K562 (cell line): ENCODE measurements at regions not wholly inside any gene's neighbourhood (a gene's known extent, or its start where the extent isn't known, plus 50 kb on each side); places are given as distances from the start of the nearest gene placed in this dataset.
A peak's percentile ranks its signal among the peaks of the same experiment; 100 is the strongest.
"Not testable (repeated sequence)": the region's sequence is repeated elsewhere in the genome, so short reads cannot be mapped to it uniquely, and the experiment has no call there.

Source experiments
- ARNT ChIP-seq, 2 experiments: fragments of 450-650 bp; IDR thresholded peaks; 2 replicates each; pipeline ENCODE4 v1.6.1; 2016; ENCODE audit warnings: mild to moderate bottlenecking in 1 of 2
- ATF3 ChIP-seq, 2 experiments: fragments of 450-650 bp in 1 of 2; sonication (generic) in 1 of 2; formaldehyde crosslinking in 1 of 2; IDR thresholded peaks in 1 of 2; conservative IDR thresholded peaks in 1 of 2; 2 replicates each; pipeline versions ENCODE4 v1.6.1 to v1.8.1; 2016 to 2023; ENCODE audit warnings: mild to moderate bottlenecking in 2 of 2, moderate library complexity in 2 of 2, inconsistent platforms in 1 of 2, missing genetic modification reagents in 1 of 2
- BCOR ChIP-seq: fragments of 450-650 bp; IDR thresholded peaks from 2 replicates; pipeline ENCODE4 v1.6.1; 2016
- C11orf30 ChIP-seq: fragments of 450-650 bp; IDR thresholded peaks from 2 replicates; pipeline ENCODE4 v1.6.1; 2016; ENCODE audit warnings: low read depth, mild to moderate bottlenecking
- DPF2 ChIP-seq: fragments of 450-650 bp; IDR thresholded peaks from 2 replicates; pipeline ENCODE4 v1.6.1; 2016
- GATA2 ChIP-seq: sonication (generic); formaldehyde crosslinking; IDR thresholded peaks from 2 replicates; pipeline ENCODE4 v1.4.0; 2020; ENCODE audit warnings: mild to moderate bottlenecking, missing genetic modification reagents
- HDAC1 ChIP-seq, 2 experiments: fragments of 450-650 bp; IDR thresholded peaks; 2 replicates each; pipeline ENCODE4 v1.6.1; 2016 to 2017; ENCODE audit warnings: inconsistent platforms in 1 of 2, mild to moderate bottlenecking in 1 of 2, moderate library complexity in 1 of 2
- JUND ChIP-seq, 2 experiments: IDR thresholded peaks; 2 replicates in 1 of 2; 3 replicates in 1 of 2; pipeline ENCODE4 v1.6.1; 2011; ENCODE audit warnings: borderline replicate concordance in 2 of 2, low read depth in 2 of 2, low read length in 2 of 2, improper control_type of control experiment in 1 of 2, missing biosample characterization in 1 of 2, missing genetic modification characterization in 1 of 2, missing genetic modification reagents in 1 of 2
- MAFF ChIP-seq: IDR thresholded peaks from 2 replicates; pipeline ENCODE4 v1.6.1; 2012; ENCODE audit warnings: low read length, improper control_type of control experiment
- NCOA1 ChIP-seq: fragments of 450-650 bp; IDR thresholded peaks from 2 replicates; pipeline ENCODE4 v1.6.1; 2016; ENCODE audit warnings: low read depth
- NFIC ChIP-seq: fragments of 450-650 bp; IDR thresholded peaks from 2 replicates; pipeline ENCODE4 v1.6.1; 2017; ENCODE audit warnings: mild to moderate bottlenecking, inconsistent platforms
- SMAD4 ChIP-seq: fragments of 250-450 bp; sonication (Bioruptor Pico); conservative IDR thresholded peaks from 2 replicates; pipeline ENCODE4 v1.8.0; 2021; ENCODE audit warnings: inconsistent platforms, mild to moderate bottlenecking, moderate library complexity
- SMARCA4 ChIP-seq: fragments of 450-650 bp; IDR thresholded peaks from 2 replicates; pipeline ENCODE4 v1.6.1; 2016
- TEAD1 ChIP-seq, 2 experiments: fragments of 450-650 bp in 1 of 2; sonication (generic) in 1 of 2; formaldehyde crosslinking; IDR thresholded peaks; 2 replicates each; pipeline versions ENCODE4 v1.4.0 to v1.8.0; 2020 to 2022; ENCODE audit warnings: mild to moderate bottlenecking in 2 of 2, missing genetic modification reagents in 1 of 2
- TRIM24 ChIP-seq, 2 experiments: fragments of 450-650 bp; IDR thresholded peaks; 2 replicates each; pipeline ENCODE4 v1.6.1; 2016
- ZEB2 ChIP-seq: fragments of 450-650 bp; IDR thresholded peaks from 2 replicates; pipeline ENCODE4 v1.6.1; 2016
- ZNF586 ChIP-seq: fragments of 450-650 bp; formaldehyde crosslinking; conservative IDR thresholded peaks from 2 replicates; pipeline ENCODE4 v1.4.0; 2020; ENCODE audit warnings: mild to moderate bottlenecking, moderate library complexity
- ZNF644 ChIP-seq: fragments of 200-800 bp; sonication (Bioruptor generic); IDR thresholded peaks from 2 replicates; pipeline ENCODE4 v1.6.1; 2016; ENCODE audit warnings: low read depth, missing genetic modification characterization, missing compliant biosample characterization
- TF ChIP-seq, protein P1 (sequence below), 2 experiments: fragments of 450-650 bp; IDR thresholded peaks; 2 replicates each; pipeline ENCODE4 v1.6.1; 2016; ENCODE audit warnings: mild to moderate bottlenecking in 2 of 2, borderline replicate concordance in 1 of 2, low read depth in 1 of 2, moderate library complexity in 1 of 2

- TF ChIP-seq, protein P1, sequence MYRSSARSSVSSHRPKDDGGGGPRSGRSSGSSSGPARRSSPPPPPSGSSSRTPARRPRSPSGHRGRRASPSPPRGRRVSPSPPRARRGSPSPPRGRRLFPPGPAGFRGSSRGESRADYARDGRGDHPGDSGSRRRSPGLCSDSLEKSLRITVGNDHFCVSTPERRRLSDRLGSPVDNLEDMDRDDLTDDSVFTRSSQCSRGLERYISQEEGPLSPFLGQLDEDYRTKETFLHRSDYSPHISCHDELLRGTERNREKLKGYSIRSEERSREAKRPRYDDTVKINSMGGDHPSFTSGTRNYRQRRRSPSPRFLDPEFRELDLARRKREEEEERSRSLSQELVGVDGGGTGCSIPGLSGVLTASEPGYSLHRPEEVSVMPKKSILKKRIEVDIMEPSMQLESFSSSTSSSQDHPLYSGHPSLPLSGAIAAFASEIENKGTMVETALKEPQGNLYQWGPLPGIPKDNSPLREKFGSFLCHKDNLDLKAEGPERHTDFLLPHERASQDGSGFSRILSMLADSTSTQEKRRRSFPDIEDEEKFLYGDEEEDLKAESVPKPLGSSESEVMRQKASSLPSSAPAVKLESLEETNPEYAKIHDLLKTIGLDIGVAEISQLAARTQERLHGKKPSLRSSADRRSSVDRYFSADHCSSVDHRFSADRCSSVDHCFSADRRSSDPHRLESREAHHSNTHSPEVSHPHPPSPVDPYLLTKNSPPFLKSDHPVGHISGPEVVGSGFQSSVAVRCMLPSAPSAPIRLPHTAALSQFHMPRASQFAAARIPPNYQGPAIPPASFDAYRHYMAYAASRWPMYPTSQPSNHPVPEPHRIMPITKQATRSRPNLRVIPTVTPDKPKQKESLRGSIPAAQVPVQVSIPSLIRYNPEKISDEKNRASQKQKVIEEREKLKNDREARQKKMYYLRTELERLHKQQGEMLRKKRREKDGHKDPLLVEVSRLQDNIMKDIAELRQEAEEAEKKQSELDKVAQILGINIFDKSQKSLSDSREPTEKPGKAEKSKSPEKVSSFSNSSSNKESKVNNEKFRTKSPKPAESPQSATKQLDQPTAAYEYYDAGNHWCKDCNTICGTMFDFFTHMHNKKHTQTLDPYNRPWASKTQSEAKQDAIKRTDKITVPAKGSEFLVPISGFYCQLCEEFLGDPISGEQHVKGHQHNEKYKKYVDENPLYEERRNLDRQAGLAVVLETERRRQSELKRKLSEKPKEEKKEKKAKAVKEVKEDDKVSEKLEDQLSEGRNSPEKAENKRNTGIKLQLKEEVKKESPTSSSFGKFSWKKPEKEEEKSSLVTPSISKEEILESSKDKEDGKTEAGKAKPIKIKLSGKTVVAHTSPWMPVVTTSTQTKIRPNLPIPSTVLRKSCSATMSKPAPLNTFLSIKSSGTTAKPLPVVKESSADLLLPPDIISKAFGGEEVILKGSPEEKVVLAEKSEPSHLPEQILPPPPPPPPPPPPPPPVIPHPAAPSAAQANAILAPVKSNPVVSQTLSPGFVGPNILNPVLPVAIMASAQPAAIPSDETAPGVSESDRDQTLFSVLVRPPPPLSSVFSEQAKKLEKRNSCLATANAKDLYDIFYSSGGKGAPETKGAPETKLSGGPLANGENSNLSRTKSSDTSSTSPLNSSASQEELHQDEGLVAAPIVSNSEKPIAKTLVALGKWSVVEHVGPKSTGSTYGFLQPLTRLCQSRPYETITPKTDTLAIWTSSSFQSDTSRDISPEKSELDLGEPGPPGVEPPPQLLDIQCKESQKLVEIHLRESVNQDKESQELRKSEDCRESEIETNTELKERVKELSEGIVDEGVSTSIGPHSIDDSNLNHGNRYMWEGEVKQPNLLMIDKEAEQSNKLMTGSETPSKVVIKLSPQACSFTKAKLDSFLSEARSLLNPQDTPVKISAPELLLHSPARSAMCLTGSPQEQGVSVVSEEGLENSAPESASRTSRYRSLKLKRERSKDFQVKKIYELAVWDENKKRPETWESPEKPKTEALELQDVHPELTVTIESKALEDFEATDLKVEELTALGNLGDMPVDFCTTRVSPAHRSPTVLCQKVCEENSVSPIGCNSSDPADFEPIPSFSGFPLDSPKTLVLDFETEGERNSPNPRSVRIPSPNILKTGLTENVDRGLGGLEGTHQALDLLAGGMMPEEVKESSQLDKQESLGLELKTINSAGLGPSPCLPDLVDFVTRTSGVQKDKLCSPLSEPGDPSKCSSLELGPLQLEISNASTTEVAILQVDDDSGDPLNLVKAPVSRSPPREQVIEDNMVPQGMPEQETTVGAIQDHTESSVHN (IDR thresholded peaks at IDR 0.05; ENCODE audit: borderline replicate concordance in 1 of 2, low read depth in 1 of 2): 0 out of 4 replicates have a peak, but pooled peaks of 1 of the 2 experiments have one; percentile 22
- peak; percentile 70 for TF ChIP-seq GATA2
- peak; percentile 18; the same call in 1 of the 2 replicates for TF ChIP-seq JUND (IDR thresholded peaks at IDR 0.05; ENCODE audit: borderline replicate concordance, low read depth, low read length)
- not testable (repeated sequence) for TF ChIP-seq JUND (tag; IDR thresholded peaks at IDR 0.05; ENCODE audit: borderline replicate concordance, low read depth, low read length); ATF3 (CRISPR knock-in tag; conservative IDR thresholded peaks at IDR 0.05)
- TF ChIP-seq HDAC1 (IDR thresholded peaks at IDR 0.05): peak in 1 of 2 experiments; percentile 64; a peak in 2 of 4 replicates
- peak; percentile 92 for TF ChIP-seq ZNF586
- peak; percentile 33; the same call in 1 of the 2 replicates for TF ChIP-seq ZNF644 (tag)
- peak; percentile 66; the same call in 1 of the 2 replicates for TF ChIP-seq NCOA1
- peak; percentile 74 for TF ChIP-seq BCOR
- TF ChIP-seq TRIM24 (IDR thresholded peaks at IDR 0.05): peak; percentile 91 to 92
- TF ChIP-seq C11orf30: peak; percentile 70; the same call in 1 of the 2 replicates
- TF ChIP-seq SMAD4 (CRISPR knock-in tag): peak; percentile 68
- TF ChIP-seq NFIC: peak; percentile 49
- TF ChIP-seq TEAD1 (CRISPR knock-in tag; IDR thresholded peaks at IDR 0.05): peak; percentile 45 to 60; a peak in 2 of 4 replicates
- TF ChIP-seq ZEB2: peak; percentile 48; the same call in 1 of the 2 replicates
- TF ChIP-seq SMARCA4: peak; percentile 92
- TF ChIP-seq MAFF: peak; percentile 10; the same call in 1 of the 2 replicates
- TF ChIP-seq DPF2: peak; percentile 94
- peak; percentile 52; the same call in 1 of the 2 replicates for TF ChIP-seq ATF3 (IDR thresholded peaks at IDR 0.05)
- peak; percentile 30 to 84; a peak in 1 of 4 replicates for TF ChIP-seq ARNT (IDR thresholded peaks at IDR 0.05)
Measured at GRCh38 chr13:24933106-24934023, 162.6 kb upstream of the PABPC3 start (continued).
